A549 (cell line): ENCODE measurements at regions not wholly inside any gene's neighbourhood (a gene's known extent, or its start where the extent isn't known, plus 50 kb on each side); places are given as distances from the start of the nearest gene placed in this dataset.

Experiments used
- RAD21 ChIP-seq, 2 experiments: fragments of >200 bp in 1 of 2; sonication (Bioruptor Twin) in 1 of 2; formaldehyde crosslinking in 1 of 2; IDR thresholded peaks in 1 of 2; conservative IDR thresholded peaks in 1 of 2; 2 replicates in 1 of 2; 3 replicates in 1 of 2; pipeline ENCODE4 v1.6.1; 2012 to 2018; ENCODE audit warnings: inconsistent platforms in 1 of 2
- TF ChIP-seq, protein P1 (sequence below): fragments of >200 bp; sonication (Bioruptor Twin); formaldehyde crosslinking; IDR thresholded peaks from 3 replicates; pipeline ENCODE4 v1.5.1; 2016

- no peak for TF ChIP-seq RAD21 (conservative IDR thresholded peaks at IDR 0.05 in 1 of 2, IDR thresholded peaks at IDR 0.05 in 1 of 2)
- TF ChIP-seq, protein P1, sequence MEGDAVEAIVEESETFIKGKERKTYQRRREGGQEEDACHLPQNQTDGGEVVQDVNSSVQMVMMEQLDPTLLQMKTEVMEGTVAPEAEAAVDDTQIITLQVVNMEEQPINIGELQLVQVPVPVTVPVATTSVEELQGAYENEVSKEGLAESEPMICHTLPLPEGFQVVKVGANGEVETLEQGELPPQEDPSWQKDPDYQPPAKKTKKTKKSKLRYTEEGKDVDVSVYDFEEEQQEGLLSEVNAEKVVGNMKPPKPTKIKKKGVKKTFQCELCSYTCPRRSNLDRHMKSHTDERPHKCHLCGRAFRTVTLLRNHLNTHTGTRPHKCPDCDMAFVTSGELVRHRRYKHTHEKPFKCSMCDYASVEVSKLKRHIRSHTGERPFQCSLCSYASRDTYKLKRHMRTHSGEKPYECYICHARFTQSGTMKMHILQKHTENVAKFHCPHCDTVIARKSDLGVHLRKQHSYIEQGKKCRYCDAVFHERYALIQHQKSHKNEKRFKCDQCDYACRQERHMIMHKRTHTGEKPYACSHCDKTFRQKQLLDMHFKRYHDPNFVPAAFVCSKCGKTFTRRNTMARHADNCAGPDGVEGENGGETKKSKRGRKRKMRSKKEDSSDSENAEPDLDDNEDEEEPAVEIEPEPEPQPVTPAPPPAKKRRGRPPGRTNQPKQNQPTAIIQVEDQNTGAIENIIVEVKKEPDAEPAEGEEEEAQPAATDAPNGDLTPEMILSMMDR: no peak
Measured at GRCh38 chr7:47690902-47691558, 109.1 kb upstream of the TNS3 start.
